Testis (tissue), 2 donors: ENCODE measurements at regions not wholly inside any gene's neighbourhood (a gene's known extent, or its start where the extent isn't known, plus 50 kb on each side); places are given as distances from the start of the nearest gene placed in this dataset.

ENCODE experiments used
- CTCF ChIP-seq, 3 experiments: fragments of 450-650 bp in 2 of 3; fragments of 200-600 bp in 1 of 3; sonication (generic) in 1 of 3; IDR thresholded peaks; one replicate each; pipeline ENCODE4 v1.5.1; 2016 to 2019; ENCODE audit warnings: antibody characterized with exemption in 3 of 3, mild to moderate bottlenecking in 2 of 3, moderate library complexity in 1 of 3
- POLR2A ChIP-seq: fragments of 450-650 bp; IDR thresholded peaks from one replicate; pipeline ENCODE4 v1.6.1; 2017; ENCODE audit warnings: antibody characterized with exemption, mild to moderate bottlenecking, moderate library complexity

GRCh38 chr10:128519581-128519980, 393.4 kb upstream of the MKI67 start:
- TF ChIP-seq CTCF (IDR thresholded peaks at IDR 0.05) (no peak), POLR2A (no peak)
